ENCODE measurements at regions not wholly inside any gene's neighbourhood (a gene's known extent, or its start where the extent isn't known, plus 50 kb on each side); places are given as distances from the start of the nearest gene placed in this dataset.

DNA sequence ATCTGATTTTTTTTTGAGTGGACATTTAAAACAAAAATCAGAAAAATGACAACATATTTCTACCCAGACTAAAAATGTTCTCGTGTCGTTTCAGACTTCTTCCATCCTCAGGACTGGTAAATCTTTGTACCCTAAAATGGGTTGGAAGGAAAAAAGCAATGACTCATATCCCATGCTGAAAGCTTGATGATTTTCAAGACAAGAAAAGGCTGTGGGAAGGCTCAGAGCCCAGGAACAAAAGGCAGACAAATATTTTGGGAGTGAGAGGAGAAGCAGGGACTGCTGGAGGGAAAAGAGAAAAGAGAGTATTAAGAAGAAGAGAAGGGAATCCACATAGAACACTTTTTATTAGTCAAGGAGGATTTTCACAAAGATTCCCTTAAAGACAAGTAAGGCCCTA, 77.1 kb upstream of the CTAGE1 start:
- TF ChIP-seq, protein P1, sequence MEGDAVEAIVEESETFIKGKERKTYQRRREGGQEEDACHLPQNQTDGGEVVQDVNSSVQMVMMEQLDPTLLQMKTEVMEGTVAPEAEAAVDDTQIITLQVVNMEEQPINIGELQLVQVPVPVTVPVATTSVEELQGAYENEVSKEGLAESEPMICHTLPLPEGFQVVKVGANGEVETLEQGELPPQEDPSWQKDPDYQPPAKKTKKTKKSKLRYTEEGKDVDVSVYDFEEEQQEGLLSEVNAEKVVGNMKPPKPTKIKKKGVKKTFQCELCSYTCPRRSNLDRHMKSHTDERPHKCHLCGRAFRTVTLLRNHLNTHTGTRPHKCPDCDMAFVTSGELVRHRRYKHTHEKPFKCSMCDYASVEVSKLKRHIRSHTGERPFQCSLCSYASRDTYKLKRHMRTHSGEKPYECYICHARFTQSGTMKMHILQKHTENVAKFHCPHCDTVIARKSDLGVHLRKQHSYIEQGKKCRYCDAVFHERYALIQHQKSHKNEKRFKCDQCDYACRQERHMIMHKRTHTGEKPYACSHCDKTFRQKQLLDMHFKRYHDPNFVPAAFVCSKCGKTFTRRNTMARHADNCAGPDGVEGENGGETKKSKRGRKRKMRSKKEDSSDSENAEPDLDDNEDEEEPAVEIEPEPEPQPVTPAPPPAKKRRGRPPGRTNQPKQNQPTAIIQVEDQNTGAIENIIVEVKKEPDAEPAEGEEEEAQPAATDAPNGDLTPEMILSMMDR (IDR thresholded peaks at IDR 0.05; ENCODE audit: low read depth, low read length, poor library complexity, severe bottlenecking) = no peak
- TF ChIP-seq EZH2phosphoT487 (IDR thresholded peaks at IDR 0.05; ENCODE audit: borderline replicate concordance, low read length) = no peak

All from DOHH2 (cell line).